PC-9 (cell line): ENCODE measurements at regions not wholly inside any gene's neighbourhood (a gene's known extent, or its start where the extent isn't known, plus 50 kb on each side); places are given as distances from the start of the nearest gene placed in this dataset.
"Not testable (repeated sequence)": the region's sequence is repeated elsewhere in the genome, so short reads cannot be mapped to it uniquely, and the experiment has no call there.

Experiments used
- EZH2 ChIP-seq: fragments of 200-600 bp; sonication (generic); IDR thresholded peaks from 2 replicates; pipeline ENCODE4 v1.8.0; 2017; ENCODE audit warnings: antibody characterized with exemption, low read depth
- TF ChIP-seq, protein P1 (sequence below): fragments of 200-600 bp; sonication (generic); conservative IDR thresholded peaks from 2 replicates; pipeline ENCODE4 v1.6.1; 2017; ENCODE audit warnings: mixed run types, antibody characterized with exemption, mild to moderate bottlenecking, moderate library complexity

DNA sequence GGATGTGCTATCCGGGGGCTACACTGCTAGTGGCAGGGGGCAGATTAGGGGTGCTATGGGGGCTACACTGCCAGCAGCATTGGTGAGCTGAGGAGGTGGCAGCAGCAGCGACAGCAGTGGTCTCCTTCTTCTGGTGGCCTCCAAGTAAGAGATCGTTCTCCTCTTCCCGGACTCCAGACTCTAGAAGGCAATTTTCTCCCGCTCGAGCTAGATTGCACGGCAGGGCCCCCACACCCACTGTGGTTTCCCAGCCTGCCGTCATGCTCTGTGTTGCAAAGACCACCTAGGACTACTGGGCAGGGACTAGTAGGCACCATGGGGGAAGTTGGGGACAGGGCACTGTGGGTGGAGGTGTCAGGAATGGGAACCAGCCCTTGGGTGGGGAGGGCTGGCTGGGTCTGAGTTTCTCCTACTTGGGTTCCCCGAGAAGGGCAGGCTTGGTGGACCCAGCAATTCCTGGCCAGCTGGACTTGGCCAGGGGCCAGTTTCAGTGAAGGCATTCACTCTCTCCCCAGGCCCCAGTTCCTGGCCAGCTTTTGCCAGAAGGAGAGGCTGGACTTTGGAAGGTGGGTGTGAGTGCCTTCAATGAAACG, 203.4 kb upstream of the WSB1 start:
- TF ChIP-seq, protein P1, sequence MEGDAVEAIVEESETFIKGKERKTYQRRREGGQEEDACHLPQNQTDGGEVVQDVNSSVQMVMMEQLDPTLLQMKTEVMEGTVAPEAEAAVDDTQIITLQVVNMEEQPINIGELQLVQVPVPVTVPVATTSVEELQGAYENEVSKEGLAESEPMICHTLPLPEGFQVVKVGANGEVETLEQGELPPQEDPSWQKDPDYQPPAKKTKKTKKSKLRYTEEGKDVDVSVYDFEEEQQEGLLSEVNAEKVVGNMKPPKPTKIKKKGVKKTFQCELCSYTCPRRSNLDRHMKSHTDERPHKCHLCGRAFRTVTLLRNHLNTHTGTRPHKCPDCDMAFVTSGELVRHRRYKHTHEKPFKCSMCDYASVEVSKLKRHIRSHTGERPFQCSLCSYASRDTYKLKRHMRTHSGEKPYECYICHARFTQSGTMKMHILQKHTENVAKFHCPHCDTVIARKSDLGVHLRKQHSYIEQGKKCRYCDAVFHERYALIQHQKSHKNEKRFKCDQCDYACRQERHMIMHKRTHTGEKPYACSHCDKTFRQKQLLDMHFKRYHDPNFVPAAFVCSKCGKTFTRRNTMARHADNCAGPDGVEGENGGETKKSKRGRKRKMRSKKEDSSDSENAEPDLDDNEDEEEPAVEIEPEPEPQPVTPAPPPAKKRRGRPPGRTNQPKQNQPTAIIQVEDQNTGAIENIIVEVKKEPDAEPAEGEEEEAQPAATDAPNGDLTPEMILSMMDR: not testable (repeated sequence)
- not testable (repeated sequence) for TF ChIP-seq EZH2
